ENCODE measurements at regions not wholly inside any gene's neighbourhood (a gene's known extent, or its start where the extent isn't known, plus 50 kb on each side); places are given as distances from the start of the nearest gene placed in this dataset.

GRCh38 chr10:28775773-28776172, 98.5 kb downstream of the BAMBI start:
- Histone ChIP-seq H3K27me3 (no peaks in the 10 kb centered on the region), H3K4me3 (no peak overlapping the region), H3K9me3 (no peaks in the 10 kb centered on the region), H3K36me3 (no peaks in the 10 kb centered on the region)
- DNase-seq, result no peak

GRCh38 chr10:28776519-28776918, 99.2 kb downstream of the BAMBI start:
- H3K4me3 ChIP-seq, result no peak overlapping the region
- no peaks in the 10 kb centered on the region for H3K36me3 ChIP-seq
- no peaks in the 10 kb centered on the region for H3K27me3 ChIP-seq
- DNase-seq, result no peak
- H3K9me3 ChIP-seq, result no peaks in the 10 kb centered on the region

- H3K27me3 ChIP-seq, result no peaks in the 10 kb centered on the region
- no peaks in the 10 kb centered on the region for H3K36me3 ChIP-seq
- H3K9me3 ChIP-seq, result no peaks in the 10 kb centered on the region
- DNase-seq, result no peak
- H3K4me3 ChIP-seq, result no peak overlapping the region
Measured at GRCh38 chr10:28777911-28778310, 100.6 kb downstream of the BAMBI start.

- Histone ChIP-seq H3K27me3 (no peaks in the 10 kb centered on the region), H3K36me3 (no peaks in the 10 kb centered on the region), H3K9me3 (no peaks in the 10 kb centered on the region), H3K4me3 (no peak overlapping the region)
- DNase-seq, result no peak
Measured at GRCh38 chr10:28778524-28778923, 101.2 kb downstream of the BAMBI start.

GRCh38 chr10:28781296-28781695, 104.0 kb downstream of the BAMBI start:
- Histone ChIP-seq H3K4me3 (no peak overlapping the region), H3K36me3 (no peaks in the 10 kb centered on the region), H3K9me3 (no peaks in the 10 kb centered on the region), H3K27me3 (no peaks in the 10 kb centered on the region)
- DNase-seq, result no peak

DNA sequence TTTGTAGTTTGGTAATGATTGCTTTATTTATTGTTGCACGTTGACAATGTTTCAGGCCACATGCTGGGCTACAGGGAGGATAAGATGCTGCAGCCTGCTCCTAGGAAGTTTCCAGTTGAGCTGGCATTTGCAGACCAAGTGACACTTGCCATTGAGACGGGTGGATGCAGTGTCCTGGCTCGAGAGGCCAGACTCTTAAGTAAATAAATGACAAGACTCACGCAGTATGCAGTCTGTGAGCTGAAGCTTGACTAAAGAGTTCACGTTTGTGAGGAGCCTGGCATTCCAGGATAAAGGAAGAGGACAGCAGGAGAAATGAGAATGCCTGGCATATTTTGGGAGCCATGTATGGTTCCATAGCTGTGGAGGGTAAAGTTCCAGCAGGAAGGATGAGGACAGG, 105.8 kb downstream of the BAMBI start:
- no peaks in the 10 kb centered on the region for H3K27me3 ChIP-seq
- H3K36me3 ChIP-seq, result no peaks in the 10 kb centered on the region
- DNase-seq, result no peak
- no peak overlapping the region for H3K4me3 ChIP-seq
- H3K9me3 ChIP-seq, result no peaks in the 10 kb centered on the region

- no peaks in the 10 kb centered on the region for H3K9me3 ChIP-seq
- no peak for DNase-seq
- no peak overlapping the region for H3K4me3 ChIP-seq
- H3K27me3 ChIP-seq, result no peaks in the 10 kb centered on the region
- H3K36me3 ChIP-seq, result no peaks in the 10 kb centered on the region
Measured at GRCh38 chr10:28785018-28785417, 107.7 kb downstream of the BAMBI start.

- Histone ChIP-seq H3K27me3 (no peaks in the 10 kb centered on the region), H3K9me3 (no peaks in the 10 kb centered on the region), H3K4me3 (no peak overlapping the region), H3K36me3 (no peaks in the 10 kb centered on the region)
- DNase-seq, result no peak
Measured at GRCh38 chr10:28788252-28788651, 110.9 kb downstream of the BAMBI start.

DNA sequence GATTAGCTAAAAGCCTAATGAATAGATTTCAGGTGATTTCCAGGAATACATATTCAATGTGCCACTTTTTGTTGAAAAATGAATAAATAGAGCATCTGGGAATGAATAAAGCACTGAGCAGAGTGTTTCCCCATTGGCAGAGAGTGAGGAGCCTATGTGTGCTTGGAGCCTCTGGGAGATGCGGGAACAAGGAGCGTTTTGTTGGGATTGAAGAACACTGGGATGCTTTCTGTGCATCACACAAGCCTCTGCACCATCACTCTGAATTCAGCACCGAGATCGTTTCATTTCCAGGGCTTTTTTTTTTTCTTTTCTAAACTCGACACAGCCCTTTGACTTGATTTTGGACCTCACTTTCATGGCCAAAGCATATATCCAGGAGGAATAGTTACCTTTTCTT, 111.4 kb downstream of the BAMBI start:
- H3K27me3 ChIP-seq, result no peaks in the 10 kb centered on the region
- H3K36me3 ChIP-seq, result no peaks in the 10 kb centered on the region
- H3K9me3 ChIP-seq, result no peaks in the 10 kb centered on the region
- DNase-seq, result no peak
- H3K4me3 ChIP-seq, result no peak overlapping the region

- Histone ChIP-seq H3K36me3 (no peaks in the 10 kb centered on the region), H3K27me3 (no peaks in the 10 kb centered on the region), H3K9me3 (no peaks in the 10 kb centered on the region), H3K4me3 (no peak overlapping the region)
- no peak for DNase-seq
Measured at GRCh38 chr10:28790146-28790545, 112.8 kb downstream of the BAMBI start.

DNA sequence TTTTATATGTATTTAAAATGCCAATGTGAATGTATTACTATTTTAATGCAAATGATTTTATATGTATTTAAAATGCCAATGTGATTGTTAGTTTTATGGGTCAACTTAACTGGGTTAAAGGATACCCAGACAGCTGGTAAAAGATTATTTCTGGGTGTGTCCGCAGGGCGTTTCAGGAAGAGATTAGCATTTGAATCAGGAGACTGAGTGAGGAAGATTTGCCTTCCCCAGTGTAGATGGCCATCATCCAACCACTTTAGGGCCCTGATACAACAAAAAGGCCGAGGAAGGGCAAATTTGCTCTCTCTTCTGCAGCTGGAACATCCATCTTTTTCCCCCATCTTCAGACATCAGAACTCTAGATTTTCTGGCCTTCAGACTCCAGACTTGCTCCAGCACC, 116.2 kb downstream of the BAMBI start:
- Histone ChIP-seq H3K9me3 (no peaks in the 10 kb centered on the region), H3K4me3 (no peak overlapping the region), H3K36me3 (no peaks in the 10 kb centered on the region), H3K27me3 (no peaks in the 10 kb centered on the region)
- no peak for DNase-seq

DNA sequence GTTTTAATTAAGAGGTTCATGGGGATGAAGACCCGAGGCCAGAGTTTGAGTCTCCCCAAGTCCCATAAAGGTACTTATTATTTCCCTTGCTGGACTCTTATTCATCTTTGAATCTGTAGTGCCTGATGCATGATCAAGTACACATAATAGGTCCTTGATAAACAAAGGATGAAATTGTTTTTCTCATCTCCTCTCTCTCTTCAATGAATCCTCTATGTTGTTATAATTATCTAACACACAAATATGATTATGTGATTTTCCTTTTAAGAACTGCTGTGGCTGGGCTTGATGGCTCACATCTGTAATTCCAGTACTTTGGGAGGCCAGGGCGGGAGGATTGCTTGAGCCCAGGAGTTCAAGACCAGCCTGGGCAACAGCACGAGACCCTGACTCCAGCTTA, 117.7 kb downstream of the BAMBI start:
- Histone ChIP-seq H3K36me3 (no peaks in the 10 kb centered on the region), H3K27me3 (no peaks in the 10 kb centered on the region), H3K4me3 (no peak overlapping the region), H3K9me3 (no peaks in the 10 kb centered on the region)
- no peak for DNase-seq

- H3K27me3 ChIP-seq, result no peaks in the 10 kb centered on the region
- no peaks in the 10 kb centered on the region for H3K9me3 ChIP-seq
- H3K4me3 ChIP-seq, result no peak overlapping the region
- peak; percentile 52 for DNase-seq
- H3K36me3 ChIP-seq, result no peaks in the 10 kb centered on the region
Measured at GRCh38 chr10:28796606-28797512, 119.5 kb downstream of the BAMBI start.

GRCh38 chr10:28797904-28798371, 120.6 kb downstream of the BAMBI start:
- H3K4me3 ChIP-seq, result no peak overlapping the region
- no peaks in the 10 kb centered on the region for H3K36me3 ChIP-seq
- H3K27me3 ChIP-seq, result no peaks in the 10 kb centered on the region
- DNase-seq, result peak; percentile 25
- H3K9me3 ChIP-seq, result no peaks in the 10 kb centered on the region

DNA sequence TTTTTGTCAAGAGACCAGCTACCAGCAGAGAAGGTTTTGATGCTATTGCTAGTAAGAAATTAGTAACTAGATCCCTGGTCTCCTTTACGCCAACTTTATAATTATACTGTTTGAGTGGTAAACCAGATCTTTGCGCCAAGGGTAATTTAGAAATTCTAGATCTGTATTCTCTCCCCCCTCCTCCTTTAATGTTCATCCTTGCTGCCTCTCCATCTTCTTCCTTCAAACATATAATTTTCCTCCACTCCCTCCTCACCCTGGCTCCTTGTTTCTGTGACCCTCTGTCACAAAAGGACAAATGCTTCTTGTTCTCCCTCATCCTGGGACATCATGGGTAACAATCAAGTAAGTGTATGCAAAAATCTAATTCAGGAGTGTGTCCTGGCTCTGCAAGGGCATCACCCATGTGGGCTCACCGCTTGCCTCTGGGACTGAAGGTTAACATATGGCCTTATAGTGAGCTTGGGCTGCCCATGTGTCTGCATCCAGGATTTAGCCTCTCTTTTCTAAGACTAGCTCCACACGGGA, 121.2 kb downstream of the BAMBI start:
- DNase-seq, result no peak
- no peaks in the 10 kb centered on the region for H3K27me3 ChIP-seq
- H3K36me3 ChIP-seq, result no peaks in the 10 kb centered on the region
- no peak overlapping the region for H3K4me3 ChIP-seq
- no peaks in the 10 kb centered on the region for H3K9me3 ChIP-seq

DNA sequence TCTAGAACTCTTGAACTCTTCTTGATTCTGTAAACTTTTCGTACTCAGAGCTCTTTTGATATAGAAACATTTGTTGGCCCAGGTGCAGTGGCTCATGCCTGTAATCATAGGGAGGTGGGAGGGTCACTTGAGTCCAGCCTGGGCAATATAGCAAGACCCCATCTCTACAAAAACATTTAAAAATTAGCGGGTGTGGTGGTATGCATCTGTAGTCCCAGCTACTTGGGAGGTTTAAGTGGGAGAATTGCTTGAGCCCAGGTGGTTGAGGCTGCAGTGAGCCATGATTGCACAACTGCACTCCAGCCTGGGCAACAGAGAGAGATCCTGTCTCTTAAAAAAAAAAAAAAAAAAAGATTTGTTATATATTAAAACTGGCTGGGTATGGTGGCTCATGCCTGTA, 121.6 kb downstream of the BAMBI start:
- no peaks in the 10 kb centered on the region for H3K9me3 ChIP-seq
- H3K27me3 ChIP-seq, result no peaks in the 10 kb centered on the region
- H3K36me3 ChIP-seq, result no peaks in the 10 kb centered on the region
- no peak overlapping the region for H3K4me3 ChIP-seq
- no peak for DNase-seq

- Histone ChIP-seq H3K36me3 (no peaks in the 10 kb centered on the region), H3K27me3 (no peaks in the 10 kb centered on the region), H3K9me3 (no peaks in the 10 kb centered on the region), H3K4me3 (no peak overlapping the region)
- no peak for DNase-seq
Measured at GRCh38 chr10:28800144-28800543, 122.8 kb downstream of the BAMBI start.

DNA sequence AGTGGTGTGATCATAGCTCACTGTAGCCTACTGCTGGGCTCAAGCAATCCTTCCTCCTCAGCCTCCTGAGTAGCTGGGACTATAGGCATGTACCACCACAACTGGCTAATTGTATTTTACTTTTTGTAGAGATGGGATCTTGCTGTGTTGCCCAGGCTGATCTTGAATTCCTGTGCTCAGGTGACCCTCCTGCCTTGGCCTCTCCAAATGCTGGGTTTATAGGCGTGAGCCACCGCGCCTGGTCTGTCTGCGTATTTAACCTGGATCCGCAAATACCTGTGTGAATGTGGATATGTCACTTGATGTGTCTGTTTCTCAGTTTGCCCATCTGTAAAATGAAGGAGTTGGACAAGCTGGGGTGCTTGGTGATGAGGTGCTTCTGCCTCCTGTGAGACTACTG, 123.9 kb downstream of the BAMBI start:
- no peak for DNase-seq
- Histone ChIP-seq H3K36me3 (no peaks in the 10 kb centered on the region), H3K27me3 (no peaks in the 10 kb centered on the region), H3K9me3 (no peaks in the 10 kb centered on the region), H3K4me3 (no peak overlapping the region)

Data from MG63 (cell line).